AG09309 (cell line): ENCODE measurements at regions not wholly inside any gene's neighbourhood (a gene's known extent, or its start where the extent isn't known, plus 50 kb on each side); places are given as distances from the start of the nearest gene placed in this dataset.

Source experiments
- DNase-seq: peaks from one replicate; pipeline ENCODE4 v3.0.0-alpha.2; 2010; ENCODE audit warnings: low read depth
- H3K4me3 ChIP-seq: 2 replicates; pipeline ENCODE4 v1.5.1; 2011; ENCODE audit warnings: mild to moderate bottlenecking, low read depth, low read length, moderate library complexity; ENCODE audit not compliant: control insufficient read depth
- TF ChIP-seq, protein P1 (sequence below): IDR thresholded peaks from 2 replicates; pipeline ENCODE4 v1.5.1; 2011; ENCODE audit warnings: mild to moderate bottlenecking, low read depth, low read length, inconsistent platforms; ENCODE audit not compliant: insufficient read depth, control insufficient read depth; ENCODE audit errors: missing control alignments

GRCh38 chr4:159495515-159496236 lies 392.8 kb downstream of the RAPGEF2 start:
- no peak overlapping the region for H3K4me3 ChIP-seq
- no peak for DNase-seq
- TF ChIP-seq, protein P1, sequence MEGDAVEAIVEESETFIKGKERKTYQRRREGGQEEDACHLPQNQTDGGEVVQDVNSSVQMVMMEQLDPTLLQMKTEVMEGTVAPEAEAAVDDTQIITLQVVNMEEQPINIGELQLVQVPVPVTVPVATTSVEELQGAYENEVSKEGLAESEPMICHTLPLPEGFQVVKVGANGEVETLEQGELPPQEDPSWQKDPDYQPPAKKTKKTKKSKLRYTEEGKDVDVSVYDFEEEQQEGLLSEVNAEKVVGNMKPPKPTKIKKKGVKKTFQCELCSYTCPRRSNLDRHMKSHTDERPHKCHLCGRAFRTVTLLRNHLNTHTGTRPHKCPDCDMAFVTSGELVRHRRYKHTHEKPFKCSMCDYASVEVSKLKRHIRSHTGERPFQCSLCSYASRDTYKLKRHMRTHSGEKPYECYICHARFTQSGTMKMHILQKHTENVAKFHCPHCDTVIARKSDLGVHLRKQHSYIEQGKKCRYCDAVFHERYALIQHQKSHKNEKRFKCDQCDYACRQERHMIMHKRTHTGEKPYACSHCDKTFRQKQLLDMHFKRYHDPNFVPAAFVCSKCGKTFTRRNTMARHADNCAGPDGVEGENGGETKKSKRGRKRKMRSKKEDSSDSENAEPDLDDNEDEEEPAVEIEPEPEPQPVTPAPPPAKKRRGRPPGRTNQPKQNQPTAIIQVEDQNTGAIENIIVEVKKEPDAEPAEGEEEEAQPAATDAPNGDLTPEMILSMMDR, result no peak

DNA sequence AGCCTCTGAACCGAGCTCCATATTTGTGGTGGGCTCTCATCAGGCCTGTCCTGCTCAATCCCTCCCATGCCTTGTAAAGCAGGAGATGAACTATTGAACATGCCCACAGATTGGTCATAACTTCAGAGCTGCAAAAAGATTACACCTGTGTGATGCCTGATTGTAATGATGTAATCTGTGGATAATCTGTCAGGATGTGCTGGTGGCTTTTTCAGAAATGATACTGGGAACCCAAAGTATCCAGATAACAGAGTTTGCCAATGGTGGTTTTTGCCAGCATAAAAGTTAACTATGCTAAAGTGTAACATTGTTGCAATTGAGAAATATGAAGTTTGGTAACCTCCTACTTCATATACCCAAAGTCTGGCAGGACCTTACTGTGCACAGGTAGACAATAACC lies 393.4 kb downstream of the RAPGEF2 start:
- TF ChIP-seq, protein P1, result no peak

DNA sequence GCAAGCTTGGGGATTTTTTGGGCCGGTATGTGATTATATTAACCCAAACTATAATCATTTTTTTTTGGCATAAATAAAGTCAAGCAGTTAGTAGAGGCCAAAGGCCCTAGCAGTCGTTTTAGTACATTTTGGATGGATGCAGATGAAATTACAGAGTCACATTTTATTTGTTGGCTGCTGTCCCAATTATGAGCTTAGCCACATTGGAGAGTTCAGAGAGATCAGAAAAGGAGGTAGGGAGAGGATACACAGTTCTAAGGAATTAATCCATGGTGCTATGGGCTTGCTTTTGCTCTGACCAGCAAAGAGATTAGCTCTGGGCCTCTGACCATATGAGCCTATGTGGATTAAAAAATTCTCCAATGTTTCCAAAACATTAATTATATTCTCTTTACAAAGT lies 395.1 kb downstream of the RAPGEF2 start:
- TF ChIP-seq, protein P1, result no peak
- H3K4me3 ChIP-seq, result no peak overlapping the region
- no peak for DNase-seq

More for the DNA sequence above, 393.4 kb downstream of the RAPGEF2 start:
- DNase-seq, result no peak
- no peak overlapping the region for H3K4me3 ChIP-seq

DNA sequence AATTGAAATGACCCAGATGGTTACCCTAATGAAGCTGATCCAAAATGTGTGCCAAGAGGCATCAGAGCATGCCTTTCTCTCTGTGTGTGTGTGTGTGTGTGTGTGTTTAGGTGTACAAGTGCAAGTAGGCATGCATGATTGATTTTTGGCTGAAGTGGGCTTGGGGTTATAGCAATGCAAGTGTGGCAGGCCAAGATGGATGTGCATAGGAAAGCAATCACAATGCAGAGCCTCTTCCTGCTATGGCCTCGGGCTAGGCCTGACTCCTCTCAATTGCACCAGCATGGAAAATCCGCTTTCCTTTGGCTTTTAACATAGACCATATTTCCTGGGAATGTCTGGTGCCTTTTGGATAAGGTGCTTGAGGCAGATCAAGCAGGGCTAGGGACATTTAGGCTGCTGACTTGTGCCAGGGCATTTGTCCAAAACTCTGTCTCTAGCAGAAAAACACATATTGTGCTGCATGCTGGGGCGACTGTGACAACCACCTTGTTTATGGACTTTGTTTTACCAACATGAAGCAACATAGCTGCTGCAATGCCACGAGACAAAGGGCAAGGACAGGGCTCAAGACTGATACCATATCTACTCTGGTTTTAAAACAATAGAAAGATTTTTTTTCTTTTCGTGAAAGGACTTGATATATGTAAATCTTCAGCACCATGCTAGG lies 395.7 kb downstream of the RAPGEF2 start:
- TF ChIP-seq, protein P1, result no peak
- no peak for DNase-seq
- no peak overlapping the region for H3K4me3 ChIP-seq

DNA sequence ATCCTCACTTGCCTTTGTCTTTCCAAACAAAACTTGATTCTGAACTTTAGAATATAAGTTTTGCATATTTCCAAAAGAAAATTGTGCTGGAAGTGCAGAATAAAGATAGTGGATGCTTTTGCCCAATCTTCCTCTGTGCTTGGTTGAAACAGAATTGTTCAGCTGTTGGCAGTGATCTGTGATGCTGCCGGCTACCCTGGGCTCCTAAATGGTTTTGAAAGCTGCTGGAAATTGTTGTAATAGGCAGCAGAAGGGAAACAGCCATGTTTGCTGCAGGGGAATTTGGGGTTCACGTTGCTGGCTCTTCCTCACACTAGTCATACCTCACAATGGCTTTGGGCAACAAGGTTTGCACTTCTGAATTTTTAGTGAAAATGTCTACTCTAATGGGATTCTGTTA lies 398.0 kb downstream of the RAPGEF2 start:
- TF ChIP-seq, protein P1, result no peak
- no peak for DNase-seq
- no peak overlapping the region for H3K4me3 ChIP-seq

GRCh38 chr4:159503236-159504008 lies 400.5 kb downstream of the RAPGEF2 start:
- DNase-seq, result no peak
- TF ChIP-seq, protein P1, result no peak
- H3K4me3 ChIP-seq, result no peak overlapping the region
